HEK293 (cell line): ENCODE measurements at regions not wholly inside any gene's neighbourhood (a gene's known extent, or its start where the extent isn't known, plus 50 kb on each side); places are given as distances from the start of the nearest gene placed in this dataset.

Source experiments
- CTCF ChIA-PET: fragments of 350-600 bp; formaldehyde crosslinking; extraction: SDS; loops from one replicate; lab custom pipeline; 2021; ENCODE audit warnings: antibody characterized with exemption; lab: Yijun Ruan, JAX
- POLR2A ChIA-PET: fragments of 300-600 bp; formaldehyde crosslinking; extraction: SDS; loops from one replicate; lab custom pipeline; 2020; ENCODE audit warnings: antibody characterized with exemption, inconsistent platforms; lab: Yijun Ruan, JAX
- H3K27ac ChIP-seq: fragments of 200-500 bp; sonication (Bioruptor generic); 2 replicates; pipeline ENCODE4 v1.5.1; 2014; ENCODE audit warnings: low read depth, low read length, control low read depth, inconsistent platforms; ENCODE audit errors: extremely low read depth
- H3K36me3 ChIP-seq, 2 experiments: fragments of 200-500 bp in 1 of 2; sonication (Bioruptor generic) in 1 of 2; 1 replicate in 1 of 2; 2 replicates in 1 of 2; pipeline ENCODE4 v1.5.1; 2014 to 2017; ENCODE audit warnings: inconsistent platforms in 2 of 2, low read length in 2 of 2; ENCODE audit not compliant: control insufficient read depth in 2 of 2, insufficient read depth in 1 of 2
- H3K4me1 ChIP-seq: fragments of 200-500 bp; sonication (Bioruptor generic); 2 replicates; pipeline ENCODE4 v1.5.1; 2014; ENCODE audit warnings: mild to moderate bottlenecking, low read length, inconsistent platforms; ENCODE audit not compliant: control insufficient read depth, insufficient read depth
- H3K4me3 ChIP-seq: 2 replicates; pipeline ENCODE4 v1.5.1; 2011; ENCODE audit warnings: low read depth, mild to moderate bottlenecking, control low read depth, low read length, moderate library complexity
- H3K9me3 ChIP-seq: fragments of 200-500 bp; sonication (Bioruptor generic); 2 replicates; pipeline ENCODE4 v1.5.1; 2014; ENCODE audit warnings: low read depth, low read length, inconsistent platforms; ENCODE audit not compliant: control insufficient read depth, insufficient read depth
- BCL6B ChIP-seq: fragments of 450-650 bp; formaldehyde crosslinking; IDR thresholded peaks from 2 replicates; pipeline ENCODE4 v1.5.1; 2017; ENCODE audit warnings: missing biosample characterization, missing genetic modification characterization
- GLIS2 ChIP-seq: fragments of 450-650 bp; formaldehyde crosslinking; IDR thresholded peaks from 2 replicates; pipeline ENCODE4 v1.5.1; 2016; ENCODE audit warnings: missing biosample characterization, missing genetic modification characterization
- PRDM1 ChIP-seq: fragments of 450-650 bp; formaldehyde crosslinking; IDR thresholded peaks from 2 replicates; pipeline ENCODE4; 2016; ENCODE audit warnings: missing biosample characterization, missing genetic modification characterization
- REST ChIP-seq: fragments of 450-650 bp; formaldehyde crosslinking; IDR thresholded peaks from 2 replicates; pipeline ENCODE4 v1.5.1; 2016; ENCODE audit warnings: missing biosample characterization, missing genetic modification characterization
- TRIM28 ChIP-seq: IDR thresholded peaks from 2 replicates; pipeline ENCODE4 v1.6.1; 2011; ENCODE audit warnings: low read length, control low read depth, borderline replicate concordance
- ZBTB26 ChIP-seq: fragments of 450-650 bp; formaldehyde crosslinking; optimal IDR thresholded peaks from 2 replicates; pipeline ENCODE3; 2016; ENCODE audit warnings: missing biosample characterization, mild to moderate bottlenecking, missing genetic modification characterization
- ZNF19 ChIP-seq: fragments of 450-650 bp; formaldehyde crosslinking; IDR thresholded peaks from 2 replicates; pipeline ENCODE4; 2016; ENCODE audit warnings: missing biosample characterization, missing genetic modification characterization, low read depth
- ZNF211 ChIP-seq: fragments of 450-650 bp; formaldehyde crosslinking; IDR thresholded peaks from 2 replicates; pipeline ENCODE4 v1.5.1; 2016; ENCODE audit warnings: low read depth, missing biosample characterization, missing genetic modification characterization
- ZNF302 ChIP-seq: fragments of 450-650 bp; formaldehyde crosslinking; IDR thresholded peaks from 2 replicates; pipeline ENCODE4 v1.5.1; 2016; ENCODE audit warnings: missing biosample characterization, missing genetic modification characterization, low read depth
- ZNF362 ChIP-seq: fragments of 450-650 bp; formaldehyde crosslinking; IDR thresholded peaks from 2 replicates; pipeline ENCODE4 v1.5.1; 2016; ENCODE audit warnings: missing biosample characterization, missing genetic modification characterization
- ZNF391 ChIP-seq: fragments of 450-650 bp; formaldehyde crosslinking; IDR thresholded peaks from 2 replicates; pipeline ENCODE4 v1.5.1; 2016; ENCODE audit warnings: low read depth, missing biosample characterization, missing genetic modification characterization, borderline replicate concordance
- ZNF433 ChIP-seq: fragments of 450-650 bp; formaldehyde crosslinking; IDR thresholded peaks from 2 replicates; pipeline ENCODE4 v1.5.1; 2016; ENCODE audit warnings: missing biosample characterization, missing genetic modification characterization, low read depth
- ZNF48 ChIP-seq: fragments of 450-650 bp; formaldehyde crosslinking; IDR thresholded peaks from 2 replicates; pipeline ENCODE4 v1.5.1; 2016; ENCODE audit warnings: missing biosample characterization, missing genetic modification characterization
- ZNF544 ChIP-seq: fragments of 450-650 bp; formaldehyde crosslinking; IDR thresholded peaks from 2 replicates; pipeline ENCODE4 v1.5.0; 2017; ENCODE audit warnings: missing biosample characterization, missing genetic modification characterization
- ZNF585B ChIP-seq: fragments of 450-650 bp; formaldehyde crosslinking; IDR thresholded peaks from 2 replicates; pipeline ENCODE4 v1.5.1; 2016; ENCODE audit warnings: missing biosample characterization, missing genetic modification characterization
- ZNF747 ChIP-seq: fragments of 450-650 bp; formaldehyde crosslinking; IDR thresholded peaks from 2 replicates; pipeline ENCODE4 v1.5.1; 2016; ENCODE audit warnings: missing biosample characterization, missing genetic modification characterization
- ZSCAN18 ChIP-seq: fragments of 450-650 bp; formaldehyde crosslinking; IDR thresholded peaks from 2 replicates; pipeline ENCODE4 v1.5.1; 2016; ENCODE audit warnings: missing biosample characterization, missing genetic modification characterization

GRCh38 chr5:82912462-82912861 lies 164.7 kb downstream of the TMEM167A start:
- Histone ChIP-seq H3K27ac (no peak overlapping the region), H3K4me1 (peaks cover 5% of the 10 kb centered on the region; the same call in 1 of the 2 replicates), H3K9me3 (no peaks in the 10 kb centered on the region; the same call in 1 of the 2 replicates), H3K36me3 (no peaks in the 10 kb centered on the region), H3K4me3 (no peak overlapping the region)
- ChIA-PET CTCF (interaction anchor here (0.6 kb wide), 1 partner anchor 72 kb away, joined by 3 read pairs; no protein-coding TSS in a partner anchor), POLR2A (no interaction called here)
- TF ChIP-seq TRIM28 (no peak), ZNF362 (tag by site-specific recombination) (no peak), ZNF544 (no peak), ZNF211 (tag by site-specific recombination) (no peak), ZSCAN18 (no peak)

GRCh38 chr5:82911910-82912309 lies 165.3 kb downstream of the TMEM167A start:
- H3K4me1 ChIP-seq, result peaks cover 5% of the 10 kb centered on the region; the same call in 1 of the 2 replicates
- H3K4me3 ChIP-seq, result no peak overlapping the region
- ChIA-PET POLR2A (no interaction called here), CTCF (interaction anchor here (0.6 kb wide), 1 partner anchor 72 kb away, joined by 3 read pairs; no protein-coding TSS in a partner anchor)
- no peaks in the 10 kb centered on the region for H3K36me3 ChIP-seq
- H3K9me3 ChIP-seq, result no peaks in the 10 kb centered on the region; the same call in 1 of the 2 replicates
- H3K27ac ChIP-seq, result no peak overlapping the region
- TF ChIP-seq ZNF391 (tag by site-specific recombination), result no peak

GRCh38 chr5:82910905-82911304 lies 166.3 kb downstream of the TMEM167A start:
- H3K4me1 ChIP-seq, result peaks cover 5% of the 10 kb centered on the region; the same call in 1 of the 2 replicates
- H3K9me3 ChIP-seq, result no peaks in the 10 kb centered on the region
- no peak for TF ChIP-seq ZNF585B (tag by site-specific recombination)
- no peak for TF ChIP-seq ZNF433 (tag by site-specific recombination)
- TF ChIP-seq REST (tag by site-specific recombination), result no peak
- TF ChIP-seq ZNF747, result no peak
- no peak for TF ChIP-seq PRDM1
- ChIA-PET POLR2A (no interaction called here), CTCF (no interaction called here)
- no peak overlapping the region for H3K4me3 ChIP-seq
- H3K36me3 ChIP-seq, result no peaks in the 10 kb centered on the region
- no peak overlapping the region for H3K27ac ChIP-seq

- H3K27ac ChIP-seq, result no peak overlapping the region
- H3K36me3 ChIP-seq, result no peaks in the 10 kb centered on the region
- TF ChIP-seq ZBTB26 (tag by site-specific recombination) (no peak), ZNF19 (tag by site-specific recombination) (no peak), ZNF48 (tag by site-specific recombination) (no peak), BCL6B (tag by site-specific recombination) (no peak), GLIS2 (tag by site-specific recombination) (no peak), ZNF302 (tag by site-specific recombination) (no peak)
- H3K4me3 ChIP-seq, result no peak overlapping the region
- CTCF ChIA-PET, result interaction anchor here (1.0 kb wide), 1 partner anchor 9 kb away, joined by 3 read pairs; no protein-coding TSS in a partner anchor
- POLR2A ChIA-PET, result no interaction called here
- no peaks in the 10 kb centered on the region for H3K9me3 ChIP-seq
- H3K4me1 ChIP-seq, result peaks cover 5% of the 10 kb centered on the region; the same call in 1 of the 2 replicates
These were observed 166.7 kb downstream of the TMEM167A start for GRCh38 chr5:82910491-82910890.
